CD4-positive, alpha-beta T cell treated with Interleukin-17A for 1 hour (primary cell): ENCODE measurements at regions not wholly inside any gene's neighbourhood (a gene's known extent, or its start where the extent isn't known, plus 50 kb on each side); places are given as distances from the start of the nearest gene placed in this dataset.

Experiments used
- DNase-seq: peaks from one replicate; pipeline ENCODE4 v3.0.0-alpha.2; 2020

- no peak for DNase-seq
Measured at GRCh38 chr18:45384962-45385315, 230.3 kb upstream of the SLC14A2 start.

- no peak for DNase-seq
Measured at GRCh38 chr18:45386041-45386655, 229.1 kb upstream of the SLC14A2 start.

- DNase-seq, result no peak
Measured at GRCh38 chr18:45387229-45387628, 228.0 kb upstream of the SLC14A2 start.

GRCh38 chr18:45398448-45398847 is 216.8 kb upstream of the SLC14A2 start:
- no peak for DNase-seq

GRCh38 chr18:45399146-45399545 is 216.1 kb upstream of the SLC14A2 start:
- no peak for DNase-seq

GRCh38 chr18:45399643-45400042 is 215.6 kb upstream of the SLC14A2 start:
- DNase-seq, result no peak

- DNase-seq, result no peak
Measured at GRCh38 chr18:45402485-45403056, 212.7 kb upstream of the SLC14A2 start.

GRCh38 chr18:45403341-45404049 is 211.8 kb upstream of the SLC14A2 start:
- no peak for DNase-seq

GRCh38 chr18:45408218-45408617 is 207.1 kb upstream of the SLC14A2 start:
- no peak for DNase-seq

GRCh38 chr18:45409971-45410370 is 205.3 kb upstream of the SLC14A2 start:
- DNase-seq, result no peak

GRCh38 chr18:45412577-45412976 is 202.7 kb upstream of the SLC14A2 start:
- DNase-seq, result no peak

GRCh38 chr18:45413180-45413836 is 202.0 kb upstream of the SLC14A2 start:
- no peak for DNase-seq

- DNase-seq, result no peak
Measured at GRCh38 chr18:45415614-45416013, 199.7 kb upstream of the SLC14A2 start.

- no peak for DNase-seq
Measured at GRCh38 chr18:45416168-45416567, 199.1 kb upstream of the SLC14A2 start.

- DNase-seq, result no peak
Measured at GRCh38 chr18:45417392-45417791, 197.9 kb upstream of the SLC14A2 start.

- DNase-seq, result no peak
Measured at GRCh38 chr18:45423659-45424058, 191.6 kb upstream of the SLC14A2 start.

- DNase-seq, result no peak
Measured at GRCh38 chr18:45430041-45430440, 185.2 kb upstream of the SLC14A2 start.

- DNase-seq, result no peak
Measured at GRCh38 chr18:45435810-45436209, 179.5 kb upstream of the SLC14A2 start.

- no peak for DNase-seq
Measured at GRCh38 chr18:45437366-45437765, 177.9 kb upstream of the SLC14A2 start.

- DNase-seq, result no peak
Measured at GRCh38 chr18:45439851-45440645, 175.2 kb upstream of the SLC14A2 start.

- no peak for DNase-seq
Measured at GRCh38 chr18:45441110-45441847, 174.0 kb upstream of the SLC14A2 start.

- no peak for DNase-seq
Measured at GRCh38 chr18:45444040-45444439, 171.2 kb upstream of the SLC14A2 start.
